ENCODE measurements at regions not wholly inside any gene's neighbourhood (a gene's known extent, or its start where the extent isn't known, plus 50 kb on each side); places are given as distances from the start of the nearest gene placed in this dataset.

DNA sequence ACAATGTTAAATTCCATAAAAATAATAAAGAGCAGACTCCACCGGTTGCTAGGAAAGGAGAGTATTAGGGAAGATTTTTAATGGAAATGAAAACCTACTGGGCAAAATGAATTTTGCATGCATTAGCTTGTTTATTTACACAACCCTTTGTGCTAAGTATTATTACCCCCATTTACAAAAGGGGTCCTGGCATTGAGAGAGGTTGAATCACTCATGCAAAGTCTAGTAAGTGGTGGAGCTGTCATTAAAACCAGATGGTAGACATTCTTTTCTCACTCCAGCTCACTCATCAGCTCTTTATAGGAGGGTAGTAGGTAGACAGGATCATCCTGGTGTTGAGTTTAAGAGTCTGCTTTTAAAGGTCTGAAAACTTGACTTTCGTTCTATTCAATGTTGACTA is 395.1 kb downstream of the PLK2 start:
- TF ChIP-seq, protein P1, sequence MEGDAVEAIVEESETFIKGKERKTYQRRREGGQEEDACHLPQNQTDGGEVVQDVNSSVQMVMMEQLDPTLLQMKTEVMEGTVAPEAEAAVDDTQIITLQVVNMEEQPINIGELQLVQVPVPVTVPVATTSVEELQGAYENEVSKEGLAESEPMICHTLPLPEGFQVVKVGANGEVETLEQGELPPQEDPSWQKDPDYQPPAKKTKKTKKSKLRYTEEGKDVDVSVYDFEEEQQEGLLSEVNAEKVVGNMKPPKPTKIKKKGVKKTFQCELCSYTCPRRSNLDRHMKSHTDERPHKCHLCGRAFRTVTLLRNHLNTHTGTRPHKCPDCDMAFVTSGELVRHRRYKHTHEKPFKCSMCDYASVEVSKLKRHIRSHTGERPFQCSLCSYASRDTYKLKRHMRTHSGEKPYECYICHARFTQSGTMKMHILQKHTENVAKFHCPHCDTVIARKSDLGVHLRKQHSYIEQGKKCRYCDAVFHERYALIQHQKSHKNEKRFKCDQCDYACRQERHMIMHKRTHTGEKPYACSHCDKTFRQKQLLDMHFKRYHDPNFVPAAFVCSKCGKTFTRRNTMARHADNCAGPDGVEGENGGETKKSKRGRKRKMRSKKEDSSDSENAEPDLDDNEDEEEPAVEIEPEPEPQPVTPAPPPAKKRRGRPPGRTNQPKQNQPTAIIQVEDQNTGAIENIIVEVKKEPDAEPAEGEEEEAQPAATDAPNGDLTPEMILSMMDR (conservative IDR thresholded peaks at IDR 0.05): no peak
- no peak for TF ChIP-seq ZFX (IDR thresholded peaks at IDR 0.05)
